ENCODE measurements at regions not wholly inside any gene's neighbourhood (a gene's known extent, or its start where the extent isn't known, plus 50 kb on each side); places are given as distances from the start of the nearest gene placed in this dataset.

DNA sequence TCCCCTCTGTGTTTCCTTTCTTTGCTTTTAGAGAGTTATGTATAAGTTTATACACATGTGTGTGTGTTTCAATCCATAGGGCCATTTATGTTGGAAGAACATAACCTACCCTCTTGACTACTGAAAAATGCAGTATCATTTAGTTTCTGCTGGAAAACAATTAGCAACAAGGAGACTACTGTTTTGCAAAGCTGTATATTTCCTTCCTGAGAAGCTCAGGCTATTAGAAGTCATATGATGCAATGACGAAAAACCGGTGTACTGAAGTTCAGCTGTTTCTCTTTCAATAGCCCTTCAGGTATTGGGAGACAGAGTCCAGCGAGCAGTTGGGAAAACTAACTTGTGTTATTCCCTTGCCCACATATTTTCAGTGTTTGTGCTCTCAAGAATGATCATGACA is 447.7 kb upstream of the GYPC start:
- no peaks in the 10 kb centered on the region for H3K27me3 ChIP-seq (ENCODE audit: control insufficient read depth, insufficient read depth, low read length)
- no peak overlapping the region for H3K4me3 ChIP-seq (ENCODE audit: low read length)
- DNase-seq: no peak
- no peaks in the 10 kb centered on the region for H3K4me1 ChIP-seq (ENCODE audit: control insufficient read depth, insufficient read depth, low read length)
- 69% methylated on average over 2 of the region's 3 CpGs for WGBS (ENCODE audit: insufficient coverage)
- H3K27ac ChIP-seq (ENCODE audit: low read length): no peak overlapping the region
- no peaks in the 10 kb centered on the region for H3K9me3 ChIP-seq (replicated peaks; ENCODE audit: control insufficient read depth, low read depth, low read length)
- no peaks in the 10 kb centered on the region for H3K36me3 ChIP-seq (ENCODE audit: control insufficient read depth, insufficient read depth, low read length)

DNA sequence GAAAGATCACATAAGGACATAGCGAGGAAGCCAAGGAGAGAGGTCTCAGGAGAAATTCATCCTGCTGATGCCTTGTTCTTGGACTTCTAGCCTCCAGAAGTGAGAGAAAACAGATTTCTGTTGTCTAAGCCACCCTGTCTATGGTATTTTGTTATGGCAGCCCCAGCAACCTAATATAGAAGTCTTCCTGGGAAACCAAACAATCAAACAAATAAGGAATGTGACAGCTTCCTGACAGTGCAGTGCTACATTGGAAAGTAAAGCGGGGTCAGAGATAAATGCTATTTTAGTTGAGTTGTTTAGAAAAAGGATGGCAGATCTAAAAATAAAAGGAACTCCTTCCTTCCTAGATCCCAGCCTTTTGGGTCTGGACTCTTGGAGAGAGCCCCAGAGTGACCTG is 443.2 kb upstream of the GYPC start:
- Histone ChIP-seq H3K4me1 (ENCODE audit: control insufficient read depth, insufficient read depth, low read length) (no peaks in the 10 kb centered on the region), H3K27me3 (ENCODE audit: control insufficient read depth, insufficient read depth, low read length) (no peaks in the 10 kb centered on the region), H3K4me3 (ENCODE audit: low read length) (no peak overlapping the region), H3K27ac (ENCODE audit: low read length) (no peak overlapping the region), H3K36me3 (ENCODE audit: control insufficient read depth, insufficient read depth, low read length) (no peaks in the 10 kb centered on the region), H3K9me3 (replicated peaks; ENCODE audit: control insufficient read depth, low read depth, low read length) (no peaks in the 10 kb centered on the region)
- WGBS (ENCODE audit: insufficient coverage): 83% methylated on average over 1 of the region's 2 CpGs
- no peak for DNase-seq

DNA sequence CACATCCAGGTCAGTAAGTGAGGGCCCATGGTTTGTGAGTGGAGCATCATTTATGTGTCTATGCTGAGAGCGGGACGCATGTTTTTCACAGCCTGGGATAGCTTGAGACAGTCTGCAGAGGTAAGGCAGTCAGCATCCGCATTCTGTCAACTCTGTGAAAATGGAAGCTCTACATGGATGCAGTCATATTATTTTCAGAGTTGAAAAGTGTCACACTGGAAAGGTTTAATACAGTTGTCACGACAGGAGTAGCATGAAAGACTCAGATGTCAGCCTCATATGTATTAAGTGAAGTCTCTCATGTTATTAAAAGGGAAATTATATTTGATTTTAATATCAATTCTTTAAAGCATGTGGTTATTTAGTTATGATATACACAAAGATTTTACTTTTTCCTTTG is 436.9 kb upstream of the GYPC start:
- no peak overlapping the region for H3K27ac ChIP-seq (ENCODE audit: low read length)
- DNase-seq: no peak
- H3K36me3 ChIP-seq (ENCODE audit: control insufficient read depth, insufficient read depth, low read length): no peaks in the 10 kb centered on the region
- no peak overlapping the region for H3K4me3 ChIP-seq (ENCODE audit: low read length)
- no peaks in the 10 kb centered on the region for H3K4me1 ChIP-seq (ENCODE audit: control insufficient read depth, insufficient read depth, low read length)
- H3K9me3 ChIP-seq (replicated peaks; ENCODE audit: control insufficient read depth, low read depth, low read length): no peaks in the 10 kb centered on the region
- 100% methylated on average over 3 of the region's 4 CpGs for WGBS (ENCODE audit: insufficient coverage)
- H3K27me3 ChIP-seq (ENCODE audit: control insufficient read depth, insufficient read depth, low read length): no peaks in the 10 kb centered on the region

DNA sequence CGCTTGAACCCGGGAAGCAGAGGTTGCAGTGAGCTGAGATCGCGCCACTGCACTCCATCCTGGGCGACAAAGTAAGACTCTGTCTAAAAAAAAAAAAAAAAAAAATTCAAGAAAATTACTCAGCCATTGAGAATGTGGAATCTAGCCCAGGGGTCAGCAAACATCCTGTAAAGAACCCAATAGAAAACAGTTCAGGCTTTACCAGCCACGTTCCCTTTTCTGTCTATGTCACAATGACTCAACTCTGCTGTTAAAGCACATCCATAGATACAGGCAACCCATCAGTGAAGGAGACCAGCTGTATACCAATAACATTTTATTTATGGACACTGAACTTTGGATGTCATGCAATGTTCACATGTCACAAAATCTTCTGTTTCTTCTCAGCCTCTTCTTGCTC is 435.6 kb upstream of the GYPC start:
- Histone ChIP-seq H3K4me3 (ENCODE audit: low read length) (no peak overlapping the region), H3K36me3 (ENCODE audit: control insufficient read depth, insufficient read depth, low read length) (no peaks in the 10 kb centered on the region), H3K9me3 (replicated peaks; ENCODE audit: control insufficient read depth, low read depth, low read length) (no peaks in the 10 kb centered on the region), H3K27ac (ENCODE audit: low read length) (no peak overlapping the region), H3K4me1 (ENCODE audit: control insufficient read depth, insufficient read depth, low read length) (no peaks in the 10 kb centered on the region), H3K27me3 (ENCODE audit: control insufficient read depth, insufficient read depth, low read length) (no peaks in the 10 kb centered on the region)
- DNase-seq: no peak
- WGBS (ENCODE audit: insufficient coverage): 85% methylated on average over 5 of the region's 6 CpGs

DNA sequence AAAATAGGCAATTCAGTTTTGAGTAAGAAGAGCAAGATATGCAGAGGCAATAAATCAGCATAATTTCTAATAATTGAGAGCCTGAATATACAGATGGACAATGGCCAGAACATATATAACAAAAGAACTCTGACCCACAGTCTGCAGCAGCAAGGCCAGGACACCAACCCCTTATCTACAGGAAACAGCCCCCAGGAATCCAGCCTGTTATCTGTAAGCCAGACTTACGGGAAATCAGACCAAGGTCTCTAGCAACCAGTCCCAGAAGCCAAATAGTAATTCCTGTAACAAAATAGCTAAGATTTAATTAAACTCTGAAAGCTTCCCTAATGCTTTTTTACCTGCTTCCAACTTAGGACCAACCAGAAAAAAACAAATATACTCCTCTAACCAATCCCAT is 434.5 kb upstream of the GYPC start:
- Histone ChIP-seq H3K9me3 (replicated peaks; ENCODE audit: control insufficient read depth, low read depth, low read length) (no peaks in the 10 kb centered on the region), H3K4me1 (ENCODE audit: control insufficient read depth, insufficient read depth, low read length) (no peaks in the 10 kb centered on the region), H3K4me3 (ENCODE audit: low read length) (no peak overlapping the region), H3K27me3 (ENCODE audit: control insufficient read depth, insufficient read depth, low read length) (no peaks in the 10 kb centered on the region), H3K27ac (ENCODE audit: low read length) (no peak overlapping the region), H3K36me3 (ENCODE audit: control insufficient read depth, insufficient read depth, low read length) (no peaks in the 10 kb centered on the region)
- no CpG with 5 or more reads among the region's 1 CpG for WGBS (ENCODE audit: insufficient coverage)
- no peak for DNase-seq

DNA sequence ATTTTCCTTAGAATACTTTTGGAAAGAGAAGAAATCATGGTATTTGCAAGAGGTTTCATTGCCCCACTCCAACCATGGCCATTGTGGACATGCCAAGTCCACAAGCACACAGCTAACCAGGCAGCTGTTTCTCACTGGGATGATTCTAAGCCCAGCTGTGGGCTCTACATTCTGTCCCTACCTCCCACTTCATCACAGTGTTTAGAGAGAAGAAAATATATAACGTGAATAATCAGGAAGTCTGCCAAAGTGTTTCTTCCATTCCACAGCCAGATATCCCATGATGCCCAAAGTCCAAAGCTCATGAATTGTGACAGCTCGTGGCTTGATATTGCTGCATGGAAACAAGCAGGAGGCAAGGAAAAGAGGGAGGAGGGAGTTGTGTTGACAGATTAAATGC is 433.7 kb upstream of the GYPC start:
- WGBS (ENCODE audit: insufficient coverage): no CpG with 5 or more reads among the region's 2 CpGs
- DNase-seq: peak; percentile 22
- no peaks in the 10 kb centered on the region for H3K36me3 ChIP-seq (ENCODE audit: control insufficient read depth, insufficient read depth, low read length)

DNA sequence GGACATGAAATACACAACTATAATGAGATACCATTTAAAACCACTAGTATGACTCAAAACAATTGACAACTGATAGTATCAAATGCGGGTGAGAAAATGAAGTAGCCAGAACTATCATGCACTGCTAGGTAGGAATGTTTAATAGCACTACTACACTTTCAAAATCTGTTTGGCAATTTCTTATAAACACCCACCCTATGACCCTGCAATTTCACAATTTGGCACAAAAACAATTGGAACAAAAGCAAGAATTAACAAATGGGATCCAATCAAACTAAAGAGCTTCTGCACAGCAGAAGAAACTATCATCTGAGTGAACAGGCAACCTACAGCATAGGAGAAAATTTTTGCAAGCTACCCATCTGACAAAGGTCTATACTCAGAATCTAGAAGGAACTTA is 431.2 kb upstream of the GYPC start:
- Histone ChIP-seq H3K27me3 (ENCODE audit: control insufficient read depth, insufficient read depth, low read length) (no peaks in the 10 kb centered on the region), H3K27ac (ENCODE audit: low read length) (no peak overlapping the region), H3K36me3 (ENCODE audit: control insufficient read depth, insufficient read depth, low read length) (no peaks in the 10 kb centered on the region), H3K4me1 (ENCODE audit: control insufficient read depth, insufficient read depth, low read length) (no peaks in the 10 kb centered on the region), H3K4me3 (ENCODE audit: low read length) (no peak overlapping the region), H3K9me3 (replicated peaks; ENCODE audit: control insufficient read depth, low read depth, low read length) (no peaks in the 10 kb centered on the region)
- no CpG with 5 or more reads among the region's 1 CpG for WGBS (ENCODE audit: insufficient coverage)
- DNase-seq: no peak

More for the DNA sequence above, 433.7 kb upstream of the GYPC start:
- no peaks in the 10 kb centered on the region for H3K4me1 ChIP-seq (ENCODE audit: control insufficient read depth, insufficient read depth, low read length)
- no peaks in the 10 kb centered on the region for H3K27me3 ChIP-seq (ENCODE audit: control insufficient read depth, insufficient read depth, low read length)
- H3K9me3 ChIP-seq (replicated peaks; ENCODE audit: control insufficient read depth, low read depth, low read length): no peaks in the 10 kb centered on the region
- H3K4me3 ChIP-seq (ENCODE audit: low read length): no peak overlapping the region
- no peak overlapping the region for H3K27ac ChIP-seq (ENCODE audit: low read length)

DNA sequence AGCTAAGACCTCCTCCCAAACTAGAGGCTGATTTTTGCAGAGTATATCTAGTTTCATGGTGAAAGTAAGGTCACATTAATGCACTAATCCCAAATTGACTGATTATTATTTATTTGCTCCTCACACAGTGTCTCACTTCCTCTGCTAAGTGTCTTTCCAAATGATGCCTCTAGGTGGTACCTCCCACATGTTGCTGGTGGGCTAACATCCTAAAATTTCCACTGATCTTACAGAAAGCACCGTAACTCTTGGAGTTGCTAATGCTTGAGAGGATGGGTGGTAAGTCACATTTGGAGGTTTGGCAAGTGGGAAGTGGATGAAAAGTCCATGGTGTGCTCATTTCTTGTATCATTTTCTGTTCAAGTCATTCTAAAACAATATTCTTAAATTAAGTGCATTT is 428.7 kb upstream of the GYPC start:
- WGBS (ENCODE audit: insufficient coverage): no CpG with 5 or more reads among the region's 1 CpG

DNA sequence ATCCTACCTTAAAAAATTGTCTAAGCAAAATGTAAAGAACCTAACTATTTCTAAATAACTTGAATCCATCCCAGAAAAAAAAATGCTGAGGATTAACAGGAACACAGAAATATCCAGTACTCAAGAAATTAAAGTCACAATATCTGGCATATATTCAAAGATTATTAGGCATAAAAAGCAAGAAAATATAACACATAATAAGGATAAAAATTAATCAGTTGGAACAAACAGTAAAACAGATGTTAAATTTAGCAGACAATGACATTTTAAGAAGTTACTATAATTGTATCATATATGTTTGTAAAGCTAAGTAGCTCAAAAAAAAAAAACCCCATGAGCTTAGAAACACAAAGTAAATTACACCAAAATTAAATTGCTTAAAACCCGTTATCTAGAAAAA is 427.4 kb upstream of the GYPC start:
- no peaks in the 10 kb centered on the region for H3K9me3 ChIP-seq (replicated peaks; ENCODE audit: control insufficient read depth, low read depth, low read length)
- no CpG with 5 or more reads among the region's 1 CpG for WGBS (ENCODE audit: insufficient coverage)
- H3K4me3 ChIP-seq (ENCODE audit: low read length): no peak overlapping the region
- no peaks in the 10 kb centered on the region for H3K27me3 ChIP-seq (ENCODE audit: control insufficient read depth, insufficient read depth, low read length)
- no peak overlapping the region for H3K27ac ChIP-seq (ENCODE audit: low read length)
- H3K36me3 ChIP-seq (ENCODE audit: control insufficient read depth, insufficient read depth, low read length): no peaks in the 10 kb centered on the region
- H3K4me1 ChIP-seq (ENCODE audit: control insufficient read depth, insufficient read depth, low read length): no peaks in the 10 kb centered on the region
- no peak for DNase-seq

More for the DNA sequence above, 428.7 kb upstream of the GYPC start:
- Histone ChIP-seq H3K36me3 (ENCODE audit: control insufficient read depth, insufficient read depth, low read length) (no peaks in the 10 kb centered on the region), H3K27me3 (ENCODE audit: control insufficient read depth, insufficient read depth, low read length) (no peaks in the 10 kb centered on the region), H3K27ac (ENCODE audit: low read length) (no peak overlapping the region), H3K9me3 (replicated peaks; ENCODE audit: control insufficient read depth, low read depth, low read length) (no peaks in the 10 kb centered on the region), H3K4me3 (ENCODE audit: low read length) (no peak overlapping the region), H3K4me1 (ENCODE audit: control insufficient read depth, insufficient read depth, low read length) (no peaks in the 10 kb centered on the region)
- DNase-seq: no peak

DNA sequence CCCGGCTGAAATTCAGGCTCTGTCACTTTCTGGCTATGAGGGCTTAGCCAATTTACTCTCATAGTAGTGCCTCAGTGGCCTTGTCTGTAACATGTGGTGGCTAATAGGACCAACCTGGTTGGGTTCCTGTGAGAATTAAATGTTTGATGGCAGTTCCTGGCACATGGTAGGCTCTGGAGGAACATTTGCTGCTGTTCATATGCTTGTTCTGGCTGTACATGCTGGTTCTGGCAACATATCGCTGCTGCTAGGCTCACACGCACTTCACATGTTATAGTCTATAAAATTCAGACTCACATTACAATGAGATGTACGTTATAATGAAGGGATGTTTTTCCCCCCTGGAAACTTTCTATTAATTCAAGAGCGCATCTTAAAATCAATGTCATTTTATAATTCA is 417.7 kb upstream of the GYPC start:
- Histone ChIP-seq H3K4me1 (ENCODE audit: control insufficient read depth, insufficient read depth, low read length) (no peaks in the 10 kb centered on the region), H3K27me3 (ENCODE audit: control insufficient read depth, insufficient read depth, low read length) (no peaks in the 10 kb centered on the region), H3K36me3 (ENCODE audit: control insufficient read depth, insufficient read depth, low read length) (no peaks in the 10 kb centered on the region), H3K4me3 (ENCODE audit: low read length) (no peak overlapping the region), H3K9me3 (replicated peaks; ENCODE audit: control insufficient read depth, low read depth, low read length) (no peaks in the 10 kb centered on the region), H3K27ac (ENCODE audit: low read length) (no peak overlapping the region)
- no peak for DNase-seq
- WGBS (ENCODE audit: insufficient coverage): no CpG with 5 or more reads among the region's 5 CpGs

DNA sequence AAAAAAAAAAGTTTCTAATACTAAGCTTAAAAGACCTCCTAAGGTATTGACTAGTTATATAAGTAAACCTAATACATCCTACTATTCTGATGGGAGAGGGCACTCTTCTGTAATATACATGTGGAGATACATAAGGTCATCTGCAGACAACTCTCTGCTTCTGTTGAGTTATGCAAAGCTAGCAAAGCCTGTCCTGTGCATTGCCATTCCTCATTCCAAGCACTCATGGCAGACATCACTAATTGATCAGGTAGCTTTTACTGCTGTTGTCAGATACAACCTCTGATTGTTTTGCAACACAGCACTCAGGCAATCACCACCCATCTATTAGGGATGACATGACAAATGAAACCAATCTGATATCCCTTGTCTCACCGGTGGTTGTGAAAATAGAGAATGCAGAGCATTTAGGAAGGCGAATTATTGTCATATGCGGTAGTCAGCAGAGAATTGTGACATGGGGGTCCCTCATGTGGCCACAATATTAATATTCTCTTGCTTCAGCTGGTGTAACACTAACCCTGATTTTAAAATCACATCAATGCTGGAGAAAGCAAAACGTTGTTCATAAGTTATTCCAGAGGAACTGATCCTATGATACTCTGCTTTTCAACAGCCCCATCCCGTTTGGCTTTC is 416.5 kb upstream of the GYPC start:
- Histone ChIP-seq H3K9me3 (replicated peaks; ENCODE audit: control insufficient read depth, low read depth, low read length) (no peaks in the 10 kb centered on the region), H3K4me1 (ENCODE audit: control insufficient read depth, insufficient read depth, low read length) (no peaks in the 10 kb centered on the region), H3K27me3 (ENCODE audit: control insufficient read depth, insufficient read depth, low read length) (no peaks in the 10 kb centered on the region), H3K27ac (ENCODE audit: low read length) (no peak overlapping the region), H3K4me3 (ENCODE audit: low read length) (no peak overlapping the region), H3K36me3 (ENCODE audit: control insufficient read depth, insufficient read depth, low read length) (no peaks in the 10 kb centered on the region)
- WGBS (ENCODE audit: insufficient coverage): 43% methylated on average over 1 of the region's 5 CpGs
- DNase-seq: no peak
